PC-3 (cell line): ENCODE measurements at regions not wholly inside any gene's neighbourhood (a gene's known extent, or its start where the extent isn't known, plus 50 kb on each side); places are given as distances from the start of the nearest gene placed in this dataset.

ENCODE experiments used
- CTCF ChIP-seq: fragments of 300-600 bp; sonication (generic); conservative IDR thresholded peaks from 2 replicates; pipeline ENCODE4 v1.5.1; 2017; ENCODE audit warnings: antibody characterized with exemption, low read depth, mild to moderate bottlenecking, low read length
- EZH2phosphoT487 ChIP-seq: fragments of 300-600 bp; sonication (generic); IDR thresholded peaks from 2 replicates; pipeline ENCODE4 v1.6.1; 2018; ENCODE audit warnings: mild to moderate bottlenecking, antibody characterized with exemption, low read length, borderline replicate concordance

- no peak for TF ChIP-seq CTCF
- TF ChIP-seq EZH2phosphoT487 = no peak
These were observed 49.8 kb upstream of the SYN2 start for GRCh38 chr3:11954312-11954934.
